Stimulated activated CD4-positive, alpha-beta T cell treated with anti-CD3 and anti-CD28 coated beads, Interleukin-1b, Interleukin-23, amount 100 ng/mL, for 4 hours (primary cell): ENCODE measurements at regions not wholly inside any gene's neighbourhood (a gene's known extent, or its start where the extent isn't known, plus 50 kb on each side); places are given as distances from the start of the nearest gene placed in this dataset.

Source experiments
- DNase-seq, 2 donors: peaks; one replicate each; pipeline ENCODE4 v3.0.0-alpha.2; 2020; ENCODE audit warnings: low read depth in 2 of 2

DNA sequence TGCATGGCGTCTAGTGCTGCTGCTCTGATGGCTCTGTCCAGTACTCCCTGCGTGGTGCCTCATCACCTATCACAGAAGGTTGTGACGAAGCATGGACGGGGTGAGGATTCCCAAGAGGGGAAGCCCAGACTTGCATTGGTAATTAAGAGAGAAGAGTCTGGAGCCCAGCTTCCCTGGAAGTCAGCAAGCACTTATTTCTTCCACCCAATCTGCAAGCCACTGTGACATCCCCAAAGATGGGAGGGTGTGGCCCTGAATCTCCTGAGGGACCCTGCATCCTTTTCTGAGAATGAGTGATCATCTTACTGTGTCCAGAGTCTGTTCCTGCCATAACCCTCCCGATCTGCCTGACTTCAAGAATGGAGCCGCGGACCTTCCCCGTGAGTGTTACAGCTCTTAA, 166.7 kb downstream of the PTPN20 start:
- DNase-seq: no peak

DNA sequence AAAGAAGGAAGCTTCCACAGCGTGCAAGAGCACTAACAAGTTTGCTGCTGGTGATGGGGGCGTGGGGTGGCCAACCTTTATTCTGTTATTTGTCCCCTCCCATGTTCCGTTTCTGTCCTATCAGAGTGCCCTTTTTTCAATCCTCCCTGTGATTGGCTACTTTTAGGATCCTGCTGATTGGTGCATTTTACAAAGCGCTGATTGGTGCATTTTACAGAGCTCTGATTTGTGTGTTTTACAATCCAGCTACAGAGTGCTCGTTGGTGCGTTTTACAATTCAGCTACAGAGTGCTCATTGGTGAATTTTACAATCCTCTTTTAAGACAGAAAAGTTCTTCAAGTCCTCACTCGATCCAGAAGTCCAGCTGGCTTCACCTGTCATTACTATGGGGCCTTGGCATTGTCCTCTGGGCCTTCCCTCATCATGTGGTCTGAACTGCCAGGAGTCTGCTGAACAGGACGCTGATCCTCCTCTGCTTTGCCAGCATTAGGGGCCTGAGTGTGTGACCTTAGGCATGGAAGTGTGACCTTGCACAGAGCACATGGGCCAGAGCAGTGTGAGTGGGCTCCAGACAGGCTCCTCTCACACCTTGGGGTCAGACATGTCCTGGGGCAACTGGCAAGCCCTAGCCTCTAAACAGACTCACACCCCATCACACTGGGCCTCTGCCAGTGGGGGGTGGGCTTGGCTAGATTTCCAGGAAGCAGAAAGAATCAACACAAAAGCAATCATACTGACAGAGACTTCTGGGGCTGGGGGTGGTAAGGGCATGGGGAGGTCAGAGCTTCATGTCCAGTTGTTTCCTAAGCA, 167.4 kb downstream of the PTPN20 start:
- DNase-seq: no peak

DNA sequence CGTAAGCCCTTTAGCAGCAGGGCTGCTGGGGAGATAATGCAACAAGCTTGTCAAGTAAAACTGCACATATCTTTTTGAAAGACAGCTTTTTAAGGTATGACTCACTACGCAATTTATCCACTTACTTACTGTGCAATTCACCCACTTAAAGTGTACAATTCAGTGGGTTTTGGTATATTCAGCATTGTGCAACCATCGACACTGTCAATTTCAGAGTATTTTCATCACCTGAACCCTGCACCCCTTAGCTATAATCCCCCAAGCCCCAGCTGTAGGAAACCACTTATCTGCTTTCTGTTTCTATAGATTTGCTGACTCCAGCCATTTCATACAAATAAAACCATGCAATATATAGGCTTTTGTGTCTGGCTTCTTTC, 168.0 kb downstream of the PTPN20 start:
- no peak for DNase-seq

DNA sequence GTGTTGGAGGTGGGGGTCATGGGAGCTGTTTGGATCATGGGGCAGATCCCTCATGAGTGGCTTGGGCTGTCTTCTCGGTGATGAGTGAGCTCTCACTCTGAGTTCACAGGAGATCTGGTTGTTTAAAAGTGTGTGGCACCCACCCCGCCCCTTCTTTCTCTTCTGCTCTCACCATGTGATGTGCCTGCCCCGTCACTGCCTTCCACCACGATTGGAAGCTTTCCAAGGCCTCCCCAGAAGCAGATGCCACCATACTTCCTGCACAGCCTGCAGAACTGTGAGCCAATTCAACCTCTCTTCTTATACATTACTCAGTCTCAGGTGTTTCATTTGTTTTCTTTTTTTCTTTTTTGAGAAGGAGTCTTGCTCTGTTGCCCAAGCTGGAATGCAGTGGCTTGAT, 170.0 kb downstream of the PTPN20 start:
- no peak for DNase-seq

DNA sequence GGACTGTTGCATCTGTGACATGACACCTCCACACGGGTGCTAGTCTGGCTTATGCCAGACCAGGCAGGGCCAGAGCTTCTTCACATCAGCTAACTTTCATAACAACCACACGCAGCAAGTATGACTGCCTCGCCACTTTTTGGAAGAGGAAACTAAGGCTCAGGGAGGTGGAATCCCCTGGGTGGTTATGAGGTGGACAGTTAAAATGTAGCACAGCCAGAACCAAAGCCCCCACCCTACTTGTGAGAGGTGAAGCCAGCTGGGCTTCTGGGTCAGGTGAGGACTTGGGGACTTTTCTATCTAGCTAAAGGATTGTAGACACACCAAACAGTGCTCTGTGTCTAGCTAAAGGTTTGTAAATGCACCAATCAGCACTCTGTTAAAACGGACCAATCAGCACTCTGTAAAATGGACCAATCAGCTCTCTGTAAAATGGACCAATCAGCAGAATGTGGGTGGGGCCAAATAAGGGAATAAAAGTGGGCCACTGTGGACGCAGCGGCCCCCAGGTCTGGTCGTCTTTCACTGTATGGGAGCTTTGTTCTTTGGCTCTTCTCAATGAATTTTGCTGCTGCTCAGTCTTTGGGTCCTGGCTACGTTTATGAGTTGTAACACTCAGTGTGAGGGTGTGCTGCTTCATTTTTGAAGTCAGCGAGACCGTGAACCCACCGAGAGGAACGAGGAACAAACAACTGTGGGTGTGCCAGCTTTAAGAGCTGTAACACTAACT, 171.0 kb downstream of the PTPN20 start:
- no peak for DNase-seq

DNA sequence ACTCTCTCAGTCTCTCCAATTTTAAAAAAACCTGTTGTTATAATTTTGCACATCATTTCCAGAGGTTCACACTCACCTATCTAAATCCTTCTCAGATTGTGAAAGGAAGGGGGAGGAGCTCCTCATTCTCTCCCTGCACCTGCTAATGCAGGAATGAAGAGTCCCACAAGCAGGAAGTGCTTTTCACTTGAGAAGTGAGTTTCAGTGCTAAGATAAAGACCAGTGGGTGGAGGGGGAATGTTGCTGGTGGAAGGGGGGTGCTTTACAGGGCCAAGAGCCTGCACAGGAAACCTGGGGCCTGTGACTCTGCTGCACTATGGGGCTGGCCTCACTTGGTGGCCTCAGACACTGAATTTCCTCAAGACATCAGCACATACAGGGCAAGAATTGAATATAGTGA, 176.4 kb downstream of the PTPN20 start:
- no peak for DNase-seq

DNA sequence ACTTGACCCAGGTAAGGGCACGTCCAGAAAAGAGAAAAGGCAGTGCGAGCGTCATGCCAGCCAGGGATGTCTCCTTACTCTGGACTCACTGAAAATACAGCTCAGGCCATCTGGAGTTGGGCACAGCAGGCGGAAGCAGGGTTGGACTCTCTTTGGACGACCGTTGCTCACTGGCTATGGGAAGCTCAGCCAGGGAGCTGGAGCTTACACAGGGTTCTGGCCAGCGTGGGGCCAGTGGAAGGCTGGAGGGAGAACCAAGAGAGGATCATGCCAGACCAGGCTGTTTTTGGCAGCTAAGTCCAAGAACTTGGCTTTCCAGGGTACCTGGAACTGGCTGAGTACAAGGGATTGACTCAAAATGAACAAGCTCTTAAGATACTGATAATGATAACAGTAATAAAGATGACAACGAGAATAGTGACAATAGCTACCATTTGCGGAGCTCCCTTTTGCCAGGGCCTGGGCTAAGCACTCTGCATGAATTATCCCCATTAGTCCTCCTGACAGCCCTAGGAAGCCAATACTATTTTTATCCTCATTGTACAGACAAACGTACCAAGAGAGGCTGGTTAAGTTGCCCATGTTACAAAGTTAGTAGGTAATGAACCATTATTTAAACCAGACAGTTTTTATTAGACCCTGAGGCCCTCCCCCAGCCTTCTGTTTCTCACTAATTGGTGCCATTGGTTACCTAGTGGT, 177.6 kb downstream of the PTPN20 start:
- no peak for DNase-seq

DNA sequence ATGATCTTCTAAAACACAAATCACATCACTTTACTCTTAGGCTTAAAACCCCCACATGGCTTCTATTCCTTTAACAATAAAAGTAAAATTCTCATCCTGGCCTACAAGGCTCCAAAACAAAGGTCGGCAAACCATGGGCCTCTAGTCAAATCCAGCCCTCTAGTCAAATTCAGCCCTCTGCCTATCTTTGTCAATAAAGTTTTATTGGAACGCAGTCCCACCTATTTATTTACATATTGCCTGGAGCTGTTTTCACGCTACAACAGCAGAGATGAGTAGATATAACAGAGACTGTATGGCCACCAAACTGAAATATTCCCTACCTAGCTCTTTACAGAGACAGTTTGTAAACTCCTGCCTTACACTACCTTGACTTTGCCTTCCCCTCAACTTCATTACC, 178.8 kb downstream of the PTPN20 start:
- no peak for DNase-seq

DNA sequence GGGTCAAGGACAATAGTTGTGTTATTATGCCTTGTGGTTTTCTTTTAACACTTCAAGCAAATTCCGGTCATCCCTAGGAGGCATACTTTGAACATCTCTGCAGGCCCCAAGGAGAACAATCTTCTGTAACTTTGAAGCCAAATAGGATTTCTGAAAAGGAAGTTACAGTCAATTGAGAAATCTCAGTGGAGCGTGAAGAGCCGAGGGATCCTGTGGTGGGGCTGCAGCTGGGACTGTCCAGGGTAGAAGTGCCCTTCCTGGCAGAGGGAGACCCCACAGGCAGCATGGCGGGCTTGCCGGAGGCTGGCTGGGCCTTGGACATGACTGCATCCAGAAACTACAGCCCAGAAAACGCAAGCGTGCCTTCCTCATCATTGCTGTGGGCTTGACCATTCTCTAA, 179.7 kb downstream of the PTPN20 start:
- no peak for DNase-seq

DNA sequence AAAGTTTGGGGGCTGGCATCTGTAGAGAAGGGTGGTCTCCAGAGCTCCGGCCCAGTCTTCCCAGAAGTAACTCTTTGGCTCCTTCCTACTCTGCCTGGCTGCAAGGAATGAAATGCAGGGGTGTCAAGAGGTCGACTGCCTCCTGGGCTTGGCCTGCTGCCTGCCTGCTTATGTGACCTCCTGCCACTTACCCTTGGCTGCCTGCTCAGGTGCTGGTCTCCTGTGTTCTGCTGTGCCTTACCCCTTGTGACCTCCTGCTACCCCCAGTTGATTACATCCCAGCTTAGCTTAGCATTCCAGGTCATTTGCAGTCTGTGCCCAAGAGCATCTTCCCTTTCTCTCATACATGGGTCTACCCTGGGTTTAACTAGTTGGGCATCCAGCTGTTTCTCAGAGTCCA, 180.2 kb downstream of the PTPN20 start:
- DNase-seq: no peak

DNA sequence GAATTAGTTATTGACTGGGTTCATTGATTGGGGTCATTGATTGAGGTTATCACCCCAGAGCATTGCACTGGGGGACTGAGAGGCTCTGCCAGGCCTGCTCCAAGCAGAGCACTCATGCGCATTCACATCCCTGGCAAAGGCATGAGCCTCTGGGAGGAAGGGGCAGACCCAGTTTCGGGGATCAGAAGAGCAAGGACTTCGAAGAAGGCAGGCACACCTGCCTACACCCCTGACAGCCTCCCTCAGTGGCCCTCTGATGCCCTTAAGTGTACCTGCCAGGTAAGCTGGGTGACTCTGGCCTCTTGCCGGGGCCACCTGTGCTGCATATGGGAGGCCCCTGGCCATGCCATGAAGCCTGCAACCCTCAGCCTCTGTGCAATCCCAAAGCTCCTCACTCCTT, 181.1 kb downstream of the PTPN20 start:
- DNase-seq: no peak

DNA sequence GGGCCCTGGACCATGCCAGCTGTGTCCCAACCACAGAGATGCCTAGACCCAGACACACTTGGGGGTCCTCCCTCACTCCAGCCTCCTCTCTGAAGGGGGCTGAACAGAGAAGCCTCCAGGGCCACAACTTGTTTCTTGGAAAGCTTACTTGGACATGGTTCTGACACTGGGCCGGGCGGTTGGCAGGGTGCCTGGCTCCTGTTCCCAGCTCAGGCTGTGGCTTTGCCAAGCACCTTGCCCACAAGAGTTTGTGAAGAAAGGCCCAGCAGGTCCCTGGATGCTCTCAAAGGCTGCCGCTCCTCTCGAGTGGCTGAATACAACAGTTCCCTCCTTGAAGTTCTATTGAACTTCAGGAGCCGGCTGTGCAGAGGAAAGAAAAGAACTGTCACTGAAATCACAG, 181.6 kb downstream of the PTPN20 start:
- no peak for DNase-seq

DNA sequence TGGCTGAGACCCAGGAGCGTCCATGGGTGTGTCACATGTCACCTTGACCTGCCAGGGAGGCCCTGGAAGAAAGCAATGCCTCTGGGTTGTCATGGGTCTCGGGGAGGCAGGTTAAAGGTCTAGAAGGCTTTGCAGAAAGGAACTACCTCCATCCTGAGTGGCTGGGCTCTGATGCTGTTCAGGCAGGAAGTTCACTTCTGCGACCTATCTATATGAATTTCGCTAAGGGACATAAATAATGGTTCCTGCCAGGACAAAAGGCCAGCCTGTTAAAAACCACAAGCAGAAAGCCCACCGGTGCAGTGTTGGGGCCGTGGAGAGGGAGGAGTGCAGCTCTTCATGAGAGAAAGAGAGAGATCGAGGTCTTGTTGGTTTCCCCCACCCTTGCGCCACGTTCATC, 182.9 kb downstream of the PTPN20 start:
- DNase-seq: no peak

DNA sequence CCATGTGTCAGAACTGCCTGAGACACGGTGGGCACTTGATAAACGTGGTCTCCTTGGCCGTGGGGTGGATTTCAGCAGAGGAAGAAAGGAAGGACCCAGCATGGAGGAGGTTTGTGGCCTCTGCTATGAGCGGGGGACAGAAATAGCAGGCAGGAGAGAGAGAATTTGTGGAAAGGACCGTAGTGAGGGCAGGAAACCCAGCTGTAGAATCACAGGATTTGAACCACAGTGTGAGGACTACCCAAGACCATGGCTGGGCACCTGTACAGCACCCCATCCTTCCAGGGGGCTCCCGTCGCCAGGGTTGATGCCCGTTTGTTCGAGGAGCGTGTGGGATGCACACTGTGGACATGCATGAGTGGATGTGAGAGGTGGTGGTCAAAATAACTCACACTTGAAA, 183.4 kb downstream of the PTPN20 start:
- DNase-seq: no peak

DNA sequence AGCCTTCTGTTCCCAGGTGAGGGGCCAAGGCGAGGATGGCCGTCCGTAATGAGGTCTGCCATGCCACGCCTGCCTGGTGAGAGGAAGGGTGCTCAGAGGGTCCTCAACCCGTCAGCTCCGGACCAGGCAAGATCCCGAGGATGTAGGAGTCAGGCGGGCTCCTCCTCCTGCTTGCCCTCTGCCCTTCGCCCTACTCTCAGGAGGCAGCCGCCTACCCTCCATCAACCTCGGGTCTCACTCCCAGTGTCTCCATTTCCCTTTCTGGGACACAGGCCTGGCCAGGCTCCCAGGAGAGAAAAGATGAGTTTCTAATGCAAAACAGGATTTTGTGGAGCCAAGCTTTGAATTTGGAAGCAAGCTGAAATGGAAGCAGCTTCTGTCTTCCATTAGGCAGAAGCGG, 184.0 kb downstream of the PTPN20 start:
- DNase-seq: no peak

DNA sequence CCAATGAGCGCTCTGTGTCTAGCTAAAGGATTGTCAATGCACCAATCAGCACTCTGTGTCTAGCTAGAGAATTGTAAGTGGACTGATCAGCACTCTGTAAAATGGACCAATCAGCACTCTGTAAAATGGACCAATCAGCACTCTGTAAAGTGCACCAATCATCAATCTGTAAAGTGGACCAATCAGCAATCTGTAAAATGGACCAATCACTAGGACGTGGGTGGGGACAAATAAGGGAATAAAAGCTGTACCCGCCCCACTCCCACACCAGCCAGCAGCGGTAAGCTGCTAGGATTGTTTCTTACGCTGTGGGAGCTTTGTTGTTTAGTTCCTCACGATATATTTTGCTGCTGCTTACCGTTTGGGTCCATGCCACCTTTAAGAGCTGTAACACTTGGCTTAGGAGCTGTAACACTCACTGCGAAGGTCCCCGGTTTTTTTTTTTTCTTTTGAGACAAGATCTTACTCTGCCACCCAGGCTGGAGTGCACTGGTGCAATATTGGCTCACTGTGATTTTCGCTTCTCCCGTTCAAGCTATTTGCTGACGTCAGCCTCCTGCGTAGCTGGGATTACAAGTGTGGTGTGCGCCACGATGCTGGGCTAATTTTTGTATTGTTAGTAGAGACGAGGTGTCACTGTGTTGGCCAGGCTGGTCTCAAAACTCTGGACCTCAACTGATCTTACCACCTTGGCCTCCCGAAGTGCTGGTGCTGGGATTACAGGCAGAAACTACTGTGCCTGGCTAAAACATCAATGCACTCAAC, 184.8 kb downstream of the PTPN20 start:
- no peak for DNase-seq

DNA sequence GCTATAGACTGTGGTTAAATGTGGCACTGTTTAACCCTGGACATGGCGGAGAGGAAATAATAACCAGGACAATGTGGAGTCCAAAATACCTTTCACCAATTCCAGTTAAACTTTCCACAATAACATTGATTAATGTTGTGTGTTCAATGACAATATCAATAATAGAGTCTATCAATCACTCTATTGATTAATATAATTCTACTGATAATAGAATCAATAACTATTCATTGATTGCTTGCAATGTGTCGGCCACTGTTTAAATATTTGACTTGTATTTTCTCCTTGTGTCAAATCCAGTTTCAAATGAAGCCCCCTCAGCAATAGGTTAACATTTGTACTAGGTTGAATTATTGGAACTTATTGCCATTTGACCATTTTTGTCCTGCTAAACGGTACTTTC, 187.0 kb downstream of the PTPN20 start:
- DNase-seq: no peak

DNA sequence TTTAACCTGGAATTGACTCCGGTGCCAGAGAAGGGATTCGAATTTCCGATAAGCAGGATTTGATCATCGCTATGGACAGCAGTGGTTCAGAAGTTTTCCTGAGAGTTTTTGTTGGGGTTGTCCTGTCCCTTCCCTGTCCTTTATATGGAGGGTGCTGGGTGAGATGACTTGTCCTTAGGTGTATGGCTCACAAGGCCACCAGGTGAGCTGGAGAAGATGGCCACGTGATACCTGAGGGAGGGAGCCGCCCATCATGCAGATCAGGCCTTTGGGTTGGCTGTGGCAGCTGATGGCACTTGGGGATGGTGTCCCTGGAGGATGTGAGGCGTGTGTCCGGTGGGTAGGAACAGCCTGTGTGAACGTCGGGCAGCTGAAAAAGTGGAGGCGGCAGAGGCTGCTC, 187.7 kb downstream of the PTPN20 start:
- DNase-seq: no peak

DNA sequence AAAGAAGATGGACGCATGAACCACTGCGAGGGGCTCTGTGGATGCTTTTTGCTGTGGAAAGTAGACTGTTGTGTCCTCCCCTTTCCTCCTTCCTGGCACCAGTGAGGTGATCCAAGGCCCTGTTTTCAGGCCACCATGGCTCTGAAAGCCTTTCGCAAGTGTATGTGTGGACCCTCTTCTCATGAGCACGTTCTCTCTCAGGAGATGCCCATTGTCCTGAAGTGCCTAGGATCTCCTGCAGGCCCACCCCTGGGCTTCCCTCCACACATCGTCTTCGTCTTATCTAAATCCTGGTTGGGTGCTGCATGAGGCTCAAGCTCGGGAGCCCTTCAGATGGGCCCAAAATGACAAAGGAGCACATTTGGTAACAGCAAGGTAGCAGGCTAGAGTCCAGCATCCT, 188.2 kb downstream of the PTPN20 start:
- no peak for DNase-seq

DNA sequence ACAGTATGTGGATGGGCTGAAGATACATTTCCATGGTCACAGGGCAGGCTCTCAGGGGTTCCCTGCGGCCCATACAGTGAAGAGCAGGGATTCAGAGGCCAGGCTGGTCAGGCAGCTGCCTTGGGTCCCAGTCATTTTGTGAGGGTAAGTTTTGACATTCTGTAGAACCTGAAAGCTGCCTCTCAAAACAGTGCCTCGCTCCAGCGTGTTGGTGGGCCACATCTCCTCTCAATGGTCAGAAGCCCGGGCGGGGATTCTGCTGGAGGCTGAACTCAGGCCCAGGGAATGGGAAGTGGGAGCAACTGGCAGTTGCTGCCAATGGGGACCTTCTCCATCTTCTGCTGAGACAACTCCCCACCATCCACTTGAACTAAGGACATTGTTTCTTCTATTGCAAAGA, 190.0 kb downstream of the PTPN20 start:
- DNase-seq: no peak

DNA sequence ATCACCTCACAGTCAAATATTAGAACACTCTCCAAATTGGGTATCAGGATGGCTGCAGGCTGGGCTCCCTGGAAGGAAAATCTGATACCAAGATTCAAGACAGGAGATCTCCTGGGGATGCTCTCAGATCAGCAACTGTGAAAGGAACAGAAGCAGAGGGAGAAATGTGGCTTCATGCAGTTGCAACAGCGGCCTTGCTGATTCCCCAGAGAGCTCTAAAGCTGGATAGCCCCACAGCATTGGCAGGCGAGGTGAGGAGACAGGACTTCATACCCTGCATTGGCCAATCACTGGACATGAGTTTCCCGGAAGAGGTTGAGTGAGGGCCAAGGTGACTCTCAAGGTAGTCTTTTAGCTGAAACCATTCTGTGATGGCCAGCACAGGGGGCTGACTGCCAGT, 190.6 kb downstream of the PTPN20 start:
- DNase-seq: no peak

DNA sequence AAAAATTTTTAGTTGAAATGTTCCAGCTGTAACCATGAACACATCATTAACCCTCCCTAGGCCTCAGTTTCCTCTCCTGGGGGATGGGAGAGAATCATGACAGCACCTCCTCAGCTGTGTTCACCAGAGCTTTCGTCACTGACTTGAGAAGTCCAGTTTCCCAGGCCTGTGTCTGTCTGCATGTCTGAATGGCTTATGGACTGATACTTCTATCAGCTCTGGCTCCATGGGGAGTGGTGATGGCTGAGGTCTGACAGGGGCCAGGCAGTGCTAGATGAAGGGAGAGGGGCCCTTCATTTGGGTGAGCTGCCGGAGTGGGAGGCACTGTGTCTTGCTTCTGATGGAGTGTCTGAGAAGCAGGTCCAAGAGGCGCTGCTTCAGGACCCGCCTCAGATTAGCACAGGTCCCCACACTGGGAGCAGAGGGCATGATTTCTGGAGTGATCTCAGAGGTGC, 192.9 kb downstream of the PTPN20 start:
- no peak for DNase-seq
